A204.1 (cell line): ENCODE measurements at regions not wholly inside any gene's neighbourhood (a gene's known extent, or its start where the extent isn't known, plus 50 kb on each side); places are given as distances from the start of the nearest gene placed in this dataset.
"Not testable (repeated sequence)": the region's sequence is repeated elsewhere in the genome, so short reads cannot be mapped to it uniquely, and the experiment has no call there.

Experiments used
- FAIRE-seq: peaks from 2 replicates; lab custom pipeline; 2012; peaks lifted over from hg19 to GRCh38; lab: Jason Lieb, UNC

- no peak for FAIRE-seq
Measured at GRCh38 chr2:43070030-43070429, 156.4 kb downstream of the ZFP36L2 start.

GRCh38 chr2:43068631-43069517 is 157.5 kb downstream of the ZFP36L2 start:
- FAIRE-seq = no peak

- no peak for FAIRE-seq
Measured at GRCh38 chr2:43068041-43068533, 158.3 kb downstream of the ZFP36L2 start.

- no peak for FAIRE-seq
Measured at GRCh38 chr2:43067254-43068040, 159.0 kb downstream of the ZFP36L2 start.

GRCh38 chr2:43066541-43067253 is 159.7 kb downstream of the ZFP36L2 start:
- FAIRE-seq = not testable (repeated sequence)

DNA sequence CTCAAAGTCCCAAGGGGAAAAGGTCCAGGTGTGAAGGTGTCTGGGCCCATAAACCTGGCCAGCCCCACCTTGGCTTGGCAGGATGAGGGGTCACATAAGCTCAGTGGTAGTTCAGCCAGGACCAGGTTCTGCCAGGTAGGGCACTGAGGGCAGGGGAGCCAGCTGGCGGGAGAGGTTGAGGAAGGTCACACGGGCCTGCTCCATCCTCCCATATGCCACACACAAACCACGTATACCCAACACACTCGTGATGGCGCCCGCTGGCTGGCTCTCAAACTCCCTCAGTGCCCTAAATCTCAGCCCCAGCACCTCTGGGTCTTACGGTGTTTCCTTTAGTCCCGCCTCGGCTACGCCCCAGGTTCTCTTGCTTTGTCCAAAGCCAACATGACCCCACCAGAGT is 160.5 kb downstream of the ZFP36L2 start:
- no peak for FAIRE-seq

GRCh38 chr2:43065036-43065435 is 161.4 kb downstream of the ZFP36L2 start:
- no peak for FAIRE-seq

- FAIRE-seq = not testable (repeated sequence)
Measured at GRCh38 chr2:43063096-43063495, 163.3 kb downstream of the ZFP36L2 start.

DNA sequence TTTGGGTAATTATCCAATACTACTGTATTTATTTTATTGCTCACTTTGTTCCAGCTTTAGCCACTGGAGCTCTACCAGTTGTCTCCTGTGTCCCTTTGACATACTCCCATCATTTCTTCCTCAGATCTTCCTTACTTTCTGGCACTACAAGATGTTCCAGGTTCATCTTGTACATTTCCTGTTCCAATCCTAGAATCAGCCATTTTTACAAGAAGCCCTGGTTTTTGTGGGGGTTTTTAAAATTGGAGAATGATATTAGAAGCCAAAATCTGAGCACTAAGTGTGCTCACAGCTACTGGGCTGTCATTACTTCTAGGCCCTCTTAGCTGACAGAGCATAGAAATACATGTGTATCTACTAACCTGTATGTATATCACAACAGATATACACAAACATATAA is 164.3 kb downstream of the ZFP36L2 start:
- FAIRE-seq = no peak

DNA sequence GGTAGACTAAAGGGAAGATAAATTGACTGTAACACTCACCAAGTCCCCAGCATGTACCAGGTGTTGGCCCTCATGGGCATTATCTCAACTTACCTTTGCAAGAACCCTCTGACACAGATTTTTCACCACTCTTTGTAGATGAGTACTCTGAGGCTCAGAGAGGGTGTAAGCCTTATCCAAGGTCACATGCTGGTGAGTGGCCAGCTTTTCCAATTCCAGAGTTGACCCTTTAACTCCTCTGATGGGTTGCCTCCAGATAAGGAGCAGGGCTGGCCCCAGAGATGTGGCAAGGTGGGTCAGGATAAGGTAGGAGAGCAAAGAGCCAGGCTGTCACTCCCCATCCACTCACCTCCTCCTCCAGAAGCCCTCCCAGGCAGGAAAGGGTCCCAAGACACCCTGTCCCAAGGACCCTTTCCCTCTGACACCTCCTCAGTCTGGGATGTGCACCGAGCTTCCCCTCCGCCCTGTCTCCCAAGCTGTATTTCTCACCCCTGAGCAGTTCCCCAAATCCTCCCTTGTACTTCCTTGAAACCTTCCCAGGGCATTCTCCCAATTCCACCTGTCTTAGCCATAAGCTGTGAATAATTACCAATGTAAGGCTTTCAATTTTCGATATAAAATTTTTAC is 165.9 kb downstream of the ZFP36L2 start:
- no peak for FAIRE-seq

DNA sequence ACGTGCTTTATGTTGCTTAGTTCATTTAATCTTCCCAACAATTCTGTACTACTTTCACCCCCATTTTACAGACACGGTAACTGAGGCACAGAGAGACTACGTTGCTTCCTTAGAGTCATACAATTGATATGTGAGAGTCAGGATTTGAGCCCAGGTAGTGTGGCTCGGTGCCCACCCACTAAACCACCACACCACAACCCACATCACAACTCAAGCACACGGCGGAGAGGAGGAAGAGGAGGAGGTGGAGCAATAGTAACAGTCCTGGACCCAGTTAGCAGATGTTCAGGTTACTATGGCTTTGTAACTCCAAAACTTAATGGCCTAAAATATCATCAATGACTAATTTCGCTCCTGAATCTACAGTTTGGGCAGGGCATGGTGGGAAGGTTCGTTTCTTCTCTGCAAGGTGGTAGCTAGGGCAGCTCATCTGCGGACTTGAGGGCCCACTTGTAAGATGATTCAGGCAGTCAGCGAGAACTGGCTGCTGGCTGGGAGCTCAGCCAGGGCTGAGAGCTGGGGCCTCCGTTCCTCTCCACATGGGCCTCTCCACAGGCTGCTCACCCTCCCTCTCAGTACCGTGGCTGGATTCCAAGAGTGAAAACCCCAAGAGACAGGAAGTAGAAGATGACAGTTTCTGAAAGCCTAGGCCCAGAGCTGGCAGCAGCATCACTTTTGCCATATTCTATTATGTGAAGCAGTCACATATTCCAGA is 167.1 kb downstream of the ZFP36L2 start:
- FAIRE-seq = no peak

GRCh38 chr2:43058726-43059110 is 167.7 kb downstream of the ZFP36L2 start:
- FAIRE-seq = no peak

DNA sequence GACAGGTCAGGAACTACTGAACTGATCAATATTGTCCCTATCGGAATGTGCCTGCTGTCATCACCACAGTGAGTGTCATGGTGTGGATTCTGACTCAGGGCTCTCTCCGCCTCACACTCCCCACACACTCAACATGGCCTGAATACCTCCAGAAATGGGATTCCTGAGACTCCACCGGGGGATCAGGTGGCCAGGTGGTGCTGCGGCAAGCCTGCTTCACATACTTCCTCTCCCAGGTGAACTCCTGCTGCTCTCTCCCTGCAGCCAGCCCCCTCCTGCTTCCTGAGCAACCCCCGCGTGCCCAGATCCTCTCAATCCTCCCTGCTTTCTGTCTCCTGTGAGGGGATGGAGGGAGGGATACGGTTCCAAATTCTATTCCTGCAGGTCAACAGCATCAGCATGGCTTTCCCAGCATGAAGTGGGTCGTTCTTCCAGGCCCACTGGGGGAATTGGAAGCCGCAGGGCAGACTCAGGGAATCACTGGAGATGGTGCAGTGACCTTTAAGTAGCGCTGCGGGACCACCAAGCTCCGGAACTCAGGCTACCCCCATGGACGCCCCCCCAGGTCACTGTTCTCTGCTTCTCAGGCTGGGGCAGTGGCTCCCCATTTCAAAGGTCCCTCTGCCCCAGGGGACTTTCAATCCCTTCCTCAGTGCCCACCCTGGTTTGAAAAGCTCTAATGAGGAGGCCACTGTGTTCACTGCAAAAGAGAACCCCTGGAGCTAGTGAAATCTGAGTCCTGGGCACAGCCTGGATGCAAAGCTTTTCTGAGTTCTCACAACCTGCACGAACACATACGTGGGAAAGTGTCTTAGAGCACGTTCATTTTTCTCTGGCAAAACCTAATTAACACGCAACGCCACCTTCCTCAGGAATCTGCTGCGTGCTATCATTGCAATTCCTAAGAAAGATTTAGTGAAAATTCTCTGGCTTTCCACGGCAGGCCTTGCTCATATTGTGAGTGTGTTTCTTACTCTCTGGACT is 168.4 kb downstream of the ZFP36L2 start:
- no peak for FAIRE-seq

GRCh38 chr2:43057026-43057741 is 169.2 kb downstream of the ZFP36L2 start:
- no peak for FAIRE-seq

DNA sequence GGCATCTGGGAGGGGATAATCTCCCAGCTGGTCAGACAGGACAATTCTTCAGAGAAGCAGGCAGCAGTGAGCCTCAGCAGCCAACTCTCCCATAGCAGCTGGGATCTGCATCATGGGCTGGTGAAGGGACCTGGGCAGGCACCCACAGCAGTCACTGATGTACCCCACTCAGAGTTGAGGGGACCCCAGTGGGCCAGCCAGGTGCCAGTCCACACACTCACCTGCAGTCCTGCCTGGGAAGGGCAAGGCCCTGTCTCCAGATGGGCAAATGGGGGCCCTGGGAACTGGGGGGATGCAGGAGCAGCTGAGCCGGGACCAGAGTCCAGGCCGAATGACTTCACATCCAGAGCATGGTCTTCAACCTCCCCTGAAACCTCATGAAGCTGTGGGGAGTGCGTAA is 170.4 kb downstream of the ZFP36L2 start:
- no peak for FAIRE-seq

DNA sequence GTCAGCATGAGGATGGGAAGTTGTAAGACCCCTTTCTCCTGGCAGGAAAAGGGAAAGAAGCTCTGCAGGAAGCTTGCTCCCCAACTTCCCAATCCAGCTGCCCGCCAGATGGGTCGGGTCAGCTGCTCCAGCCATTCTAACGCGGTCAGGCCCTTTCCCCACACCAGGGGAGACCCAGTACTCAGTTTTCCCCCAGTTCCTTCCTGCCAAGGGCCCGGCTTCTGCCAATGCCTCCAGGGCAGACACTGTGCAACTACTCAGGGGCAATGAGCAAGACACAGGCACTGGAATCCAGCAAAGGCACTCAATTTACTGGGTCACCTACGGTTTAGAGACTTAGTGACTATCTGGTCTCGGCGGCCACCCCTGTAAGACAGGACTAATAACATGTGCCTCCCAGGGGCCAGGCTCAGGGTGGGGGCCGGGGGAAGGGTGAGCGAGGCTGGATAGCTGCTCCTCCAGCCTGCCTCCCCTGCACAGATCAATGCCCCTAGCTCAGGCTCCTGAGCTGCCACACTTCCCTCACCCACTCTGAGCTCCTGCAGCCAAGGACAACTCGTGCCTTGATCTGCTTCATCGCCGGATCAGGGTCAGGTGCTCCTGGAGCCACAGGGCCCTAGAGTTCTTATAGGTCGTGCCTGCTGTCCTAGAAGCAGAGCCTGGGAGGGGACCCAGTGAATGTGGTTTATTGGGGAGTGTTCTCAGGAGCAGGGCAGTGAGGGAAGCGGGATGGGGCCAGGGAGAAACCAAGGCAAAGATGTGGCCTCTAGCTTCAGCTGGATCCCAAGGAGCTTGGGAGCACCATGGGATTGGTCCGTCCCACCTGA is 171.1 kb downstream of the ZFP36L2 start:
- no peak for FAIRE-seq

GRCh38 chr2:43054367-43054766 is 172.0 kb downstream of the ZFP36L2 start:
- no peak for FAIRE-seq

GRCh38 chr2:43052944-43053306 is 173.5 kb downstream of the ZFP36L2 start:
- no peak for FAIRE-seq
